Endothelial cell of umbilical vein (primary cell): ENCODE measurements at regions not wholly inside any gene's neighbourhood (a gene's known extent, or its start where the extent isn't known, plus 50 kb on each side); places are given as distances from the start of the nearest gene placed in this dataset.

Experiments used
- BruUV-seq: library from RNA; stranded (reverse); fragments of 400-500 nt; replicated peaks from 2 replicates; lab custom pipeline; 2021; lab: Mats Ljungman, UMichigan
- CTCF ChIA-PET: fragments of 300-600, 350-600 bp; sonication (Branson Sonifier 250); formaldehyde crosslinking; loops from one replicate; lab custom pipeline; 2021; ENCODE audit warnings: antibody characterized with exemption, inconsistent platforms; lab: Charles Lee
- POLR2A ChIA-PET: fragments of 300-600, 350-600 bp; sonication (Branson Sonifier 250); formaldehyde crosslinking; loops from one replicate; lab custom pipeline; 2021; ENCODE audit warnings: antibody characterized with exemption, inconsistent platforms; lab: Charles Lee
- DNase-seq: peaks from one replicate; pipeline ENCODE4 v3.0.0-alpha.2; 2011; ENCODE audit warnings: low read depth, low spot score
- FAIRE-seq: peaks from 2 replicates; lab custom pipeline; 2011; peaks lifted over from hg19 to GRCh38; lab: Jason Lieb, UNC
- H2AFZ ChIP-seq: 2 replicates; pipeline ENCODE4 v1.6.0; 2012; ENCODE audit warnings: low read depth, low read length, control low read depth, inconsistent platforms
- H3K27ac ChIP-seq: 2 replicates; pipeline ENCODE4 v1.5.1; 2011; ENCODE audit warnings: low read depth, mild to moderate bottlenecking, control low read depth, low read length, moderate library complexity; ENCODE audit not compliant: insufficient read depth
- H3K27me3 ChIP-seq, 2 experiments: 2 replicates each; pipeline versions ENCODE4 v1.6.0 to v1.6.1; 2011; ENCODE audit warnings: low read length in 2 of 2, mixed read lengths in 1 of 2; ENCODE audit not compliant: control insufficient read depth in 2 of 2, insufficient read depth in 2 of 2
- H3K36me3 ChIP-seq, 2 experiments: 2 replicates in 1 of 2; 3 replicates in 1 of 2; pipeline ENCODE4 v1.5.1; 2011; ENCODE audit warnings: low read length in 2 of 2, mild to moderate bottlenecking in 1 of 2, moderate library complexity in 1 of 2; ENCODE audit not compliant: control insufficient read depth in 2 of 2, insufficient read depth in 2 of 2; ENCODE audit errors: extremely low read depth in 1 of 2
- H3K4me1 ChIP-seq: 3 replicates; pipeline ENCODE4 v1.5.1; 2011; ENCODE audit warnings: mild to moderate bottlenecking, low read length; ENCODE audit not compliant: control insufficient read depth, insufficient read depth; ENCODE audit errors: extremely low read depth
- H3K4me2 ChIP-seq: 2 replicates; pipeline ENCODE4 v1.6.1; 2011; ENCODE audit warnings: low read length, control low read depth, mixed read lengths; ENCODE audit not compliant: insufficient read depth
- H3K4me3 ChIP-seq, 3 experiments: fragments of 200-600 bp in 1 of 3; sonication (generic), shearing (Covaris generic) in 1 of 3; replicated peaks in 1 of 3; 2 replicates each; pipeline ENCODE4 v1.5.1; 2011 to 2016; ENCODE audit warnings: control low read depth in 3 of 3, low read length in 3 of 3, mild to moderate bottlenecking in 2 of 3, inconsistent platforms in 1 of 3, low read depth in 1 of 3, moderate library complexity in 1 of 3; ENCODE audit not compliant: insufficient read depth in 1 of 3
- H3K79me2 ChIP-seq: 2 replicates; pipeline ENCODE4 v1.6.0; 2012; ENCODE audit warnings: low read length, inconsistent platforms; ENCODE audit not compliant: control insufficient read depth, insufficient read depth
- H3K9ac ChIP-seq: replicated peaks from 2 replicates; pipeline ENCODE3; 2011; ENCODE audit warnings: low read length, control low read depth; ENCODE audit not compliant: insufficient read depth; ENCODE audit errors: extremely low read depth
- H3K9me1 ChIP-seq: replicated peaks from 3 replicates; pipeline ENCODE4 v1.6.0; 2011; ENCODE audit warnings: mild to moderate bottlenecking, low read length; ENCODE audit not compliant: control insufficient read depth, insufficient read depth; ENCODE audit errors: extremely low read depth
- H3K9me3 ChIP-seq: replicated peaks from 2 replicates; pipeline ENCODE4 v1.5.1; 2012; ENCODE audit warnings: low read length, inconsistent platforms; ENCODE audit not compliant: control insufficient read depth, insufficient read depth
- H4K20me1 ChIP-seq: replicated peaks from 2 replicates; pipeline ENCODE3; 2011; ENCODE audit warnings: mild to moderate bottlenecking, low read length; ENCODE audit not compliant: control insufficient read depth, insufficient read depth; ENCODE audit errors: extremely low read depth
- FOS ChIP-seq: IDR thresholded peaks from 2 replicates; pipeline ENCODE4 v1.6.1; 2011; ENCODE audit warnings: mild to moderate bottlenecking, low read length, moderate library complexity, borderline replicate concordance; ENCODE audit not compliant: insufficient read depth
- GATA2 ChIP-seq: IDR thresholded peaks from 2 replicates; pipeline ENCODE4 v1.7.0; 2011; ENCODE audit warnings: low read depth, mild to moderate bottlenecking, moderate library complexity, mixed read lengths, low read length; ENCODE audit not compliant: insufficient read length, insufficient read depth
- MAX ChIP-seq: IDR thresholded peaks from 2 replicates; pipeline ENCODE4 v1.6.1; 2011; ENCODE audit not compliant: insufficient read depth, insufficient read length
- POLR2A ChIP-seq: IDR thresholded peaks from 2 replicates; pipeline ENCODE4 v1.6.1; 2012; ENCODE audit warnings: low read depth, mild to moderate bottlenecking, control low read depth, low read length
- POLR2AphosphoS5 ChIP-seq: IDR thresholded peaks from 2 replicates; pipeline ENCODE4 v1.6.1; 2012; ENCODE audit warnings: low read depth, mild to moderate bottlenecking, control low read depth, low read length, moderate library complexity; ENCODE audit not compliant: insufficient read depth
- dilution Hi-C: fragments of 300-500 bp; cut with MboI; formaldehyde crosslinking; loops from one replicate; pipeline ENCODE4 v1.15.0; 2019; ENCODE audit warnings: low sequenced_read_pairs; ENCODE audit not compliant: extremely low pct_ligation_motif_present
- intact Hi-C: fragments of 100-400 bp; cut with micrococcal nuclease; formaldehyde crosslinking; loops from one replicate; pipeline ENCODE4 v1.10.0; 2022

GRCh38 chr6:163937071-163937470 is 522.6 kb downstream of the QKI start:
- BruUV-seq = no TSS peak
- ChIA-PET POLR2A (no interaction called here), CTCF (interaction anchor here (1.3 kb wide), 1 partner anchor 11 kb away, joined by 3 read pairs; no protein-coding TSS in a partner anchor)
- FAIRE-seq = no peak
- Histone ChIP-seq H3K9me1 (no peaks in the 10 kb centered on the region), H3K4me1 (peaks cover 10% of the 10 kb centered on the region), H3K9me3 (no peaks in the 10 kb centered on the region), H3K36me3 (no peaks in the 10 kb centered on the region), H4K20me1 (no peaks in the 10 kb centered on the region), H3K79me2 (no peaks in the 10 kb centered on the region), H3K27ac (no peak overlapping the region), H3K4me2 (no peak overlapping the region), H3K27me3 (no peaks in the 10 kb centered on the region), H2AFZ (no peak overlapping the region), H3K4me3 (no peak overlapping the region), H3K9ac (no peak overlapping the region)
- no peak for DNase-seq
- intact Hi-C loops (no loop called here), dilution Hi-C loops (no loop called here)
- TF ChIP-seq MAX = no peak

- Histone ChIP-seq H3K9me1 (no peaks in the 10 kb centered on the region), H3K4me1 (peaks cover 10% of the 10 kb centered on the region), H3K27me3 (no peaks in the 10 kb centered on the region), H3K9ac (no peak overlapping the region), H3K4me3 (peak overlapping the region in 1 of 3 experiments; percentile 21), H3K36me3 (no peaks in the 10 kb centered on the region), H3K4me2 (peak overlapping the region; percentile 60), H2AFZ (no peak overlapping the region), H4K20me1 (no peaks in the 10 kb centered on the region), H3K79me2 (no peaks in the 10 kb centered on the region), H3K27ac (peak overlapping the region; percentile 32), H3K9me3 (no peaks in the 10 kb centered on the region)
- DNase-seq = peak; percentile 30
- intact Hi-C loops (no loop called here), dilution Hi-C loops (no loop called here)
- no peak for TF ChIP-seq POLR2A
- TF ChIP-seq MAX = no peak
- no peak for TF ChIP-seq POLR2AphosphoS5
- TF ChIP-seq GATA2 = no peak
- TF ChIP-seq FOS = no peak
- POLR2A ChIA-PET = no interaction called here
- CTCF ChIA-PET = interaction anchor here (0.9 kb wide), 2 partner anchors 21 to 162 kb away, joined by 3 to 4 read pairs; no protein-coding TSS in a partner anchor
- no TSS peak for BruUV-seq
- FAIRE-seq = peak; percentile 33
Measured at GRCh38 chr6:163935158-163935762, 520.7 kb downstream of the QKI start.
